SK-N-SH treated with all-trans-retinoic acid at 6 μM for 48 hours (cell line): ENCODE measurements at regions not wholly inside any gene's neighbourhood (a gene's known extent, or its start where the extent isn't known, plus 50 kb on each side); places are given as distances from the start of the nearest gene placed in this dataset.

Experiments used
- PATZ1 ChIP-seq: fragments of 250-450 bp; sonication (Bioruptor Pico); IDR thresholded peaks from 2 replicates; pipeline ENCODE4 v1.8.0; 2020; ENCODE audit warnings: mild to moderate bottlenecking, moderate library complexity, borderline replicate concordance
- ZFP3 ChIP-seq: fragments of 250-450 bp; sonication (Bioruptor Pico); IDR thresholded peaks from 2 replicates; pipeline ENCODE4 v1.5.0; 2020; ENCODE audit warnings: mild to moderate bottlenecking, moderate library complexity
- ZNF565 ChIP-seq: fragments of 450-650 bp; formaldehyde crosslinking; conservative IDR thresholded peaks from 2 replicates; pipeline ENCODE4 v1.5.0; 2020; ENCODE audit warnings: low read depth, mild to moderate bottlenecking, moderate library complexity
- ZNF70 ChIP-seq: fragments of 450-650 bp; formaldehyde crosslinking; IDR thresholded peaks from 2 replicates; pipeline ENCODE4 v1.5.0; 2020; ENCODE audit warnings: mild to moderate bottlenecking, moderate library complexity
- TF ChIP-seq, protein P1 (sequence below): fragments of 250-450 bp; sonication (Bioruptor Pico); IDR thresholded peaks from 2 replicates; pipeline ENCODE4 v1.5.0; 2020; ENCODE audit warnings: mild to moderate bottlenecking, moderate library complexity

- TF ChIP-seq ZNF565 (CRISPR knock-in tag) (no peak), PATZ1 (no peak), ZNF70 (CRISPR knock-in tag) (no peak), ZFP3 (CRISPR knock-in tag) (no peak)
- TF ChIP-seq, protein P1, sequence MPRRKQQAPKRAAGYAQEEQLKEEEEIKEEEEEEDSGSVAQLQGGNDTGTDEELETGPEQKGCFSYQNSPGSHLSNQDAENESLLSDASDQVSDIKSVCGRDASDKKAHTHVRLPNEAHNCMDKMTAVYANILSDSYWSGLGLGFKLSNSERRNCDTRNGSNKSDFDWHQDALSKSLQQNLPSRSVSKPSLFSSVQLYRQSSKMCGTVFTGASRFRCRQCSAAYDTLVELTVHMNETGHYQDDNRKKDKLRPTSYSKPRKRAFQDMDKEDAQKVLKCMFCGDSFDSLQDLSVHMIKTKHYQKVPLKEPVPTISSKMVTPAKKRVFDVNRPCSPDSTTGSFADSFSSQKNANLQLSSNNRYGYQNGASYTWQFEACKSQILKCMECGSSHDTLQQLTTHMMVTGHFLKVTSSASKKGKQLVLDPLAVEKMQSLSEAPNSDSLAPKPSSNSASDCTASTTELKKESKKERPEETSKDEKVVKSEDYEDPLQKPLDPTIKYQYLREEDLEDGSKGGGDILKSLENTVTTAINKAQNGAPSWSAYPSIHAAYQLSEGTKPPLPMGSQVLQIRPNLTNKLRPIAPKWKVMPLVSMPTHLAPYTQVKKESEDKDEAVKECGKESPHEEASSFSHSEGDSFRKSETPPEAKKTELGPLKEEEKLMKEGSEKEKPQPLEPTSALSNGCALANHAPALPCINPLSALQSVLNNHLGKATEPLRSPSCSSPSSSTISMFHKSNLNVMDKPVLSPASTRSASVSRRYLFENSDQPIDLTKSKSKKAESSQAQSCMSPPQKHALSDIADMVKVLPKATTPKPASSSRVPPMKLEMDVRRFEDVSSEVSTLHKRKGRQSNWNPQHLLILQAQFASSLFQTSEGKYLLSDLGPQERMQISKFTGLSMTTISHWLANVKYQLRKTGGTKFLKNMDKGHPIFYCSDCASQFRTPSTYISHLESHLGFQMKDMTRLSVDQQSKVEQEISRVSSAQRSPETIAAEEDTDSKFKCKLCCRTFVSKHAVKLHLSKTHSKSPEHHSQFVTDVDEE (CRISPR knock-in tag), result no peak
Observed at GRCh38 chr3:153631102-153631501, 469.1 kb downstream of the RAP2B start.
